Fibroblast of the conjunctiva (primary cell): ENCODE measurements at regions not wholly inside any gene's neighbourhood (a gene's known extent, or its start where the extent isn't known, plus 50 kb on each side); places are given as distances from the start of the nearest gene placed in this dataset.
"Not testable (repeated sequence)": the region's sequence is repeated elsewhere in the genome, so short reads cannot be mapped to it uniquely, and the experiment has no call there.

Experiments
- DNase-seq: peaks from one replicate; pipeline ENCODE4 v3.0.0-alpha.2; 2010; ENCODE audit warnings: low read depth

DNA sequence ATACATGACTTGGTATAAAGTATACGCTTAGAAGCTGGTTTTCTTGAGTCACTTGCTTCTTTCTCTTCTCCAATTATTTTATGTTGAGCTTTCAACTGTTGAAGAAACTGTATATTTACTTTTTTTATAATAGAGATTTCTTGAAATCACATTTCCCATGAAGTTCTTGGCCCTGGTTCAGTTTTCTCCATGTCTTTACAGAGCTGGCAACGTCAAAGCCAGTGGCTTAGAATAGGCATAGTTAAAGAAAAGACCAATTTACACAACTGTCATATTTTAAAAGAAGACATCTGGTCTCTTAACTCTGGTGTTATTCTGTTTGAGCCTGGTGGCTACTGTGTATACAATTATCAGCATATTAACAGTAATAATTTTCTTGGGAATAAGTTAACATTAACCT, 1249.3 kb downstream of the CDH12 start:
- no peak for DNase-seq

DNA sequence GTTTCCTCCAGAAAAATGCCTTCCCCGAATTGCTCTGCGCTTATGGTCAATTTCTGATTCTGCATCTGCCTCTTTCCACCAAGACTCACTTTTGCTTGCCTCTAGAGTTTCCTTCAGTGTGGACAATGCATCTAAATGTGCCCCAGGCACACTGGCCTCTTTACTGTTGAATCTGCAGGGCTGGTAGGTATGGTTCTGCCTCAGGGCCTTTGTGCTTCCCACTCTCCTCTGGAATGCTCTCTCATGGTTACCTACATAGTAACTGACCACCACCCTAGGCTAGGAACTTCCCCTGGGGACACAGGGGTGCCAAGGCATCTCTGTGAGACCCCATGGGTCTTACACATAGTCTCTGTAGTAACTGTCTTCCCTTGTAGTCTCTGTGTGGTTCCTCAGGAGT, 1258.6 kb downstream of the CDH12 start:
- DNase-seq = no peak

DNA sequence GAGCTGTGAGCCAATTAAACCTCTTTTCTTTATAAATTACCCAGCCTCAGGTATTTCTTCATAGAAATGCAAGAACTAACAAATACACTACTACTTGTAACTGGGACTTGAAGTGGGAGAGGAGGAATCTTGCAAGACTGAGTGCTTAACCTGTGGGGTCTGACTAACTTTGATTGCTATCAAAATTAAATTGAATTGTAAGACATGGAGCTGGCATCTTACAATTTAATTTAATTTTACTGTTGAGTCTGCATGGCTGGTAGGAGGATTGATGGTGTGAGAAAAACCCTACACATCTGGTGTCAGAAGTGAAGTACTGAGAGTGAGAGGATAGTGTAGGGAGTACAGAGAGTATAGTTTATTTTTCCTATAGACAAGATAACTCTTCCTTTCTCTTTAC, 1259.9 kb downstream of the CDH12 start:
- no peak for DNase-seq

DNA sequence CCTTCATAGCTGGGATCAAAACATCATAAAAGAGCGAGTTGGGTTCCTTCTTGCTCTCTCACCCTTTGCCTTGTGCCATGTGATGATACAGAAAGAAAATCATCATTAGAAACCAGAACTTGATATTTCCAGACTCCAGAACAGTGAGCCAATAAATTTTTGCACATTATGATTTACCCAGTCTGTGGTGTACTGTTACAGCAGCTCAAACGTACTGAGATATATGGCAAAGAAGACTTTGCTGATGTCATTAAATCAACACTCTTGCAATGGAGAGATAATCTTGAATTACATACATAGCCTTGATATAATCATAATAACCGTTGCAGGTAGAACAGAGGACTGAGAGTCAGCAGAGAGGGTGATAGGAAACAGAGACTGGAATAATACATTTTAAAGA, 1271.6 kb downstream of the CDH12 start:
- DNase-seq = no peak

- no peak for DNase-seq
Observed at GRCh38 chr5:21574961-21575360, 1278.2 kb downstream of the CDH12 start.

GRCh38 chr5:21574438-21574837, 1278.7 kb downstream of the CDH12 start:
- DNase-seq = no peak

- DNase-seq = no peak
Observed at GRCh38 chr5:21573416-21574314, 1279.5 kb downstream of the CDH12 start.

DNA sequence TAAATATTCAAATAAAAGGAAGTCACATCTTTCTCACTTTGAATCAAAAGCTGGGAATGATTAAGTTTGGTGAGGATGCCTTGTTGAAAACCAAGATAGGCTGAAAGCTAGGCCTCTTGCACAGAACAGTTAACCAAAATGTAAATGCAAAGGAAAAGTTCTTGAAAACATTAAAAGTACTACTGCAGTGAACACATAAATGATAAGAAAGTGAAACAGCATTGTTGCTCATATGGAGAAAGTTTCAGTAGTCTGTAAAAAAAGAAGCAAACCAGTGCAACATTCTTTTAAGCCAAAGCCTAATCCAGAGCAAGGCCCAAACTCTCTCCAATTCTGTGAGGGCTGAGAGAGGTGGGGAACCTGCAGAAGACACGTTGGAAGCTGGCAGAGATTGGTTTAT, 1281.9 kb downstream of the CDH12 start:
- DNase-seq = not testable (repeated sequence)

- not testable (repeated sequence) for DNase-seq
Observed at GRCh38 chr5:21559109-21559508, 1294.0 kb downstream of the CDH12 start.

DNA sequence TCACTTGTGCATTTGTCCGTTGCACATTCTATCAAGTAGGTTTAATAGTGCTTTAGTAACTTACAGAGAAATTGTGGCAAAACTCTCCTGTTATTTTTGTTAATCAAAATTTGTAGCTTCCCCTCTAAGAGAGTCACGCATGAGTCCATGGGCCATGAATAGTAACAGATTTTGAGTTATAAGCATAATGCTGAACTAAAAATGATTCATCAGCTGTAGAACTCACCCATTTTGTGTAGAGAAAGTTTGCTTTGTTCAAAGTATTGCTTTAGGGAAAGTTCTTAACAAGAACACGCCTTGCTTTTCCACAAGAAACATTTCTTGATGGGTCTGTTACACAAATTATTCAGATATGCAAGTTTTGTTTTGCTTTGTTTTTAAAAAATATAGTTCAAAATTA, 1300.9 kb downstream of the CDH12 start:
- DNase-seq = not testable (repeated sequence)

DNA sequence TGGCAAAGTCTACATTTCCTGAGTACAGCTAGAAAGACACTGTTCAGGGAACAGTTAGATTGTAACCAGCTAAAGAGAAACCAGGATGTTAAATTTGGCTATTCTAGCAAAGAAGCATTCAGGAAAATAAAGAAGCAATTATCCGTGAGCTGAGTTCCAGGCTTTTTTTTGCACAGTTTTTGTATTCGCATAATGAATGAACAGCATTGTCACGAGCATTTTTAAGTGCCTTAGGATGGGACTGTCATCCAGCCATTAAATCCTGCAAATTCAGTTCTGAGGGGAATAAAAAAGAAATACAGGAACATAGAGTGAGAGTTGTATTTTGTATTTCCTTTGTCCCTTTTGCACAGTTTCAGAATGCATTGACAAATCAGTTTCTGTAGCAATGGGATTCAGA, 1302.2 kb downstream of the CDH12 start:
- not testable (repeated sequence) for DNase-seq

DNA sequence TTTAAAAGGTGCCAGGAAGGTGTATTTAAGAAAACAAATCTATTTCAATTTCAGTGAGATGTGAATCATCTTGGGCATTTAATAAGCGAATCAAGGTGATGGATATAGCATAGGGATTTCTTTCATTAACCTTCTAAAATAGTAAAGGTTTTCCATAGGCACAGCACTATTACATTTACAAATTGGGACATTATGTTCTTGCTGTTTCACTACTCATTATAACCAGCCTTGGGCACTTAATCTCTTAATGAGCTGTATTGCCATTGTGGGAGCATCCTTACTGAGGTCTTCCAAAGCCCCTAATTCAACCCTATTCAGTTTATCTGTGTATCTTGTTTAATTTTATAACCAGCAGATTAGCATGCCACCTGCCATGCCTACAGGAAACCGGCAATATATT, 1305.5 kb downstream of the CDH12 start:
- DNase-seq = not testable (repeated sequence)

GRCh38 chr5:21535114-21535513, 1318.0 kb downstream of the CDH12 start:
- DNase-seq = not testable (repeated sequence)

- DNase-seq = not testable (repeated sequence)
Observed at GRCh38 chr5:21521157-21521556, 1332.0 kb downstream of the CDH12 start.

- DNase-seq = not testable (repeated sequence)
Observed at GRCh38 chr5:21496926-21497325, 1356.2 kb downstream of the CDH12 start.

DNA sequence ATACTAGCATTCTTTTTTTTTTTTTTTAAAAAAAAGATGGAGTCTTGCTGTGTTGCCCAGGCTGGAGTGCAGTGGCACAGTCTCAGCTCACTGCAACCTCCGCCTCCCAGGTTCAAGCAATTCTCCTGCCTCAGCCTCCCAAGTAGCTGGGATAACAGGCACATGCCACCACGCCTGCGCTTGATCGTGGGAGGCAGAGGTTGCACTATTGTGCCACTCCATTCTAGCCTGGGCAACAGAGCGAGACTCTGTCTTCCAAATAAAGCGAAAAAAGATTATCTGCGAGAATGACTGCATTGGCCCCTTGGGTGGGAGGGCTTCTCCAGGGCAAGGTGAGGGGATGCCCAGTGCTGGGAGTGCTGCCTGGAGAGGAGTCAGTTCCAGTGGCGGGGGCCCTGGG, 1357.1 kb downstream of the CDH12 start:
- not testable (repeated sequence) for DNase-seq

- DNase-seq = not testable (repeated sequence)
Observed at GRCh38 chr5:21495235-21495634, 1357.9 kb downstream of the CDH12 start.

- not testable (repeated sequence) for DNase-seq
Observed at GRCh38 chr5:21494033-21494432, 1359.1 kb downstream of the CDH12 start.

GRCh38 chr5:21491182-21491581, 1362.0 kb downstream of the CDH12 start:
- DNase-seq = not testable (repeated sequence)

GRCh38 chr5:21488828-21489227, 1364.3 kb downstream of the CDH12 start:
- not testable (repeated sequence) for DNase-seq

DNA sequence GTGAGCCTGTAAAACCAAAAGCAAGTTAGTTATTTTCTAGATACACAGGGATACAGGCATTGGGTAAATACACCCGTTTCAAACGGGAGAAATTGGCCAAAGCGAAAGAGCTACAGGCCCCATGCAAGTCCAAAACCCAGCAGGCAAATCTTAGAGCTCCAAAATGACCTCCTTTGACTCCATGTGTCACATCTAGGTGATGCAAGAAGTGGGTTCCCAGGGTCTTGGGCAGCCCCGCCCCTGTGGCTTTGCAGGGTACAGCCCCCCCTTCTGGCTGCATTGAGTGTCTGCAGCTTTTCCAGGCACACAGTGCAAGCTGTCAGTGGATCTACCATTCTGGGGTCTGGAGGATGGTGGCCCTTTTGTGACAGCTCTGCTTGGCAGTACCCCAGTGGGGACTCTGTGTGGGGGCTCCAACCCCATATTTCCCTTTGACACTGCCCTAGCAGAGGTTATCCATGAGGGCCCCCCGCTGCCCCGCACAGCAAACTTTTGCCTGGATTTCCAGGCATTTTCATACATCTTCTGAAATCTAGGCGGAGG, 1367.6 kb downstream of the CDH12 start:
- not testable (repeated sequence) for DNase-seq

DNA sequence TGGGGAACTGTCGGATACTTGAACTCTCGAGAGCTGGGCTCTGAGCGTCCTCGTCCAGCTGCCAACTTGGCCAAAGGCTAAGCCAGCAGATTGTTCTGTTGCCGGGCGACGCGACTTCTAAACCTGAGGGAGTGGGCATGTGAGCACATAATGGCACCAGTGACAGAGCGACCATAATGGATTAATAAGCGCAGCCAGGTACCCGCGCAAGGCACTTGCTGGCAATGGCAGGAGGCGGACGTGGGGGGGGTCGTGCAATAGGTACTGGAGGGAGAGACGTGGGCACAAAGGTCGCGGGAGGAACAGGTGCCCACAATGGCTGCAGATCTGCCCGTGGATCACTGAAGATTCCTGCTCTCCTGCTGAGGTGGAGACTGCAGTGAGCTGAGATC, 1368.7 kb downstream of the CDH12 start:
- not testable (repeated sequence) for DNase-seq

DNA sequence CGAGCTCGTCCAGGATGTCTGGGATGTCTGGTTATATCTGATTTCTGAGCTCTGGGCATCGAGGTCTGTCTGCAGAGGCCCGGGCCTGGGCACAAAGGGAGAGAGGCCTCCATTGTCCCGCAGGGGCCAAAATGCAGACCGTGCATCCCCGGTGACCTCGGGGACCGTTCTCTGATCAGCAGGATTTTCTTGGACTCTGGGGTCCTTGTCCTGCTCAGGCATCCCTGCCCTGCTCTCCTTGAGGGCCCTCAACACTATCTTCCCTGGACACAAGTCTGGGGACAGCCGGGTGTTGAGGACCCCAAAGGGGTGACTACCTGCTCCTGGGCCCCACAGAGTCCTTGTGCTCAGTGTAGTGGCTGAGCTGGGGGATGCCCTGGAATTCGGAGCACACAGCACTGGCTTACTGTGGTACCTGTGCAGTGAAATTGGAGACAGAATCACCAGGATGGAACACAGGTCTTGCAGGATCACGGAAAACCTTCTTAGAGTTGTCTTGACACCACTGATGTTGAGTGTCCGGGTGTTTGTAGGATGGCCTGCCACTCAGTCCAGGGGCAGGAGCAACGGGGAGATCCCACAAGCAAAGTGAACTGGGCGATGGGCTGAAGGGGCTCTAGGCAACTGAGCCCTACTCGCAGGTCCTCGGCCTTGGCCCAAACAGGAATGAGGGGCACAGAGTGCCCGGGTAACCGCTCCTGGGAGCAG, 1369.2 kb downstream of the CDH12 start:
- DNase-seq = not testable (repeated sequence)
